ENCODE measurements at regions not wholly inside any gene's neighbourhood (a gene's known extent, or its start where the extent isn't known, plus 50 kb on each side); places are given as distances from the start of the nearest gene placed in this dataset.

DNA sequence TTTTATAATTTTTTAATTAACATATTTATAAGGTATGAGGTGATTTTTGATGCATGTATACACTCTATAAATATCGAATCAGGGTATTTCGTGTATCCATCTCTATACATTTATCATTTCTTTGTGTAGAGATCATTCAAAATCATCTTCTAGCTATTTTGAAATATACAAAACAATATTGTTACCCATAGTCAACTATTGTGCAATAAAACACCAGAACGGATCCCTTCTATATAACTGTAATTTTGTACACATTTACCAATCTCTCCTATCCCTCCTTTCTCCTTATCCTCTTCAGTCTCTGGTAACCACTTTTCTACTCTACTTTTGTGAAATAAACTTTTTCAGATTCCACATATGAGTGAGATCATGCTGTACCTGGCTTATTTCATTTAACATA is 1459.6 kb downstream of the MRPL39 start:
- TF ChIP-seq, protein P1, sequence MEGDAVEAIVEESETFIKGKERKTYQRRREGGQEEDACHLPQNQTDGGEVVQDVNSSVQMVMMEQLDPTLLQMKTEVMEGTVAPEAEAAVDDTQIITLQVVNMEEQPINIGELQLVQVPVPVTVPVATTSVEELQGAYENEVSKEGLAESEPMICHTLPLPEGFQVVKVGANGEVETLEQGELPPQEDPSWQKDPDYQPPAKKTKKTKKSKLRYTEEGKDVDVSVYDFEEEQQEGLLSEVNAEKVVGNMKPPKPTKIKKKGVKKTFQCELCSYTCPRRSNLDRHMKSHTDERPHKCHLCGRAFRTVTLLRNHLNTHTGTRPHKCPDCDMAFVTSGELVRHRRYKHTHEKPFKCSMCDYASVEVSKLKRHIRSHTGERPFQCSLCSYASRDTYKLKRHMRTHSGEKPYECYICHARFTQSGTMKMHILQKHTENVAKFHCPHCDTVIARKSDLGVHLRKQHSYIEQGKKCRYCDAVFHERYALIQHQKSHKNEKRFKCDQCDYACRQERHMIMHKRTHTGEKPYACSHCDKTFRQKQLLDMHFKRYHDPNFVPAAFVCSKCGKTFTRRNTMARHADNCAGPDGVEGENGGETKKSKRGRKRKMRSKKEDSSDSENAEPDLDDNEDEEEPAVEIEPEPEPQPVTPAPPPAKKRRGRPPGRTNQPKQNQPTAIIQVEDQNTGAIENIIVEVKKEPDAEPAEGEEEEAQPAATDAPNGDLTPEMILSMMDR (IDR thresholded peaks at IDR 0.05): no peak
- TF ChIP-seq POLR2A (IDR thresholded peaks at IDR 0.05) (no peak), EP300 (IDR thresholded peaks at IDR 0.05) (no peak)
